Left lobe of liver (tissue), 2 donors: ENCODE measurements at regions not wholly inside any gene's neighbourhood (a gene's known extent, or its start where the extent isn't known, plus 50 kb on each side); places are given as distances from the start of the nearest gene placed in this dataset.
A peak's percentile ranks its signal among the peaks of the same experiment; 100 is the strongest.
"Not testable (repeated sequence)": the region's sequence is repeated elsewhere in the genome, so short reads cannot be mapped to it uniquely, and the experiment has no call there.

ENCODE experiments used
- ATAC-seq: fragments of 200-7000 bp; cut with Tn5 transposase; one replicate; pipeline ENCODE4 v1.9.1; 2020; ENCODE audit warnings: mild to moderate bottlenecking, moderate library complexity
- DNase-seq: peaks from one replicate; pipeline ENCODE4 v3.0.0-alpha.2; 2020; ENCODE audit warnings: low spot score
- donor health status: DM: no; HTN: no; CAD: no; lungs with moderate emphysema.
- donor health status: DM: no; HTN: yes; CAD: no.

DNA sequence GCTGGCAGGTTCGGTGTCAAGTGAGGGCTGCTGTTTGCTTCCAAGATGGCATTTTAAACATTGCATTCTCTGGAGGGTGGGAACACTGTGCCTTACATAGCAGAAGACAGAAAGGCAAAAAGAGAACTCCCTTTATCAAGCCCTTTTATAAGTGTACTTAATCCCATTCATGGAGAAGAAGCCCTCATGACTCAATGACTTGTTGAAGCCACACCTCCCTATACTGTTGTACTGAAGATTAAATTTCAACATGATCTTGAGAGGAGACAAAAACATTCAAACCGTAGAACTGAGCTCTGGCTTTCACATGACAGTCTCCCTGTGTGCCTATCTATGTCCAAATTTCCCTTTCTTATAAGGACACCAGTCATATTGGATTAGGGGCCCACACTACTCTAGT lies 443.4 kb upstream of the CDIN1 start:
- ATAC-seq (no peak), DNase-seq (no peak)

GRCh38 chr15:36152936-36153335 lies 426.5 kb upstream of the CDIN1 start:
- no peak for ATAC-seq

GRCh38 chr15:36156879-36157427 lies 422.5 kb upstream of the CDIN1 start:
- ATAC-seq (peak; percentile 60), DNase-seq (no peak)

More at GRCh38 chr15:36152936-36153335, 426.5 kb upstream of the CDIN1 start:
- no peak for DNase-seq

GRCh38 chr15:36160351-36160750 lies 419.1 kb upstream of the CDIN1 start:
- DNase-seq (no peak), ATAC-seq (no peak)

DNA sequence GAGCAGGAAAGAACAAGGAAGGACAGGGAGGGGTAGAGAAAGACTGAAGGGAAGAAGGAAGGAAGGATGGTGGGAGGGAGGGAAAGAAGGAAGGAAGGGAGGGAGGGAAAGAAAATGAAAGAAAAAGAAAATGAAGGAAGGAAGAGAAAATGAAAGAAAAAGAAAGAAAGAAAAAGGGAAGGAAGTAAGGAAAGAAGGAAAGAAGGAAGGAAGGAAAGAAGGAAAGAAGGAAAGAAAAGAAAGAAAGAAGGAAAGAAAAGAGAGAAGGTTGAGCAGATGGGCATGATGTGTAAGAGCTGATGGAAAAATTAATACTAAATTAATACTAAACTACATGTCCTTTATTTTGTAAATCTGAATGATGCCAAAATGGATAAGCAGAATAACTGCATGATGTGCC lies 418.3 kb upstream of the CDIN1 start:
- DNase-seq (no peak), ATAC-seq (no peak)

- DNase-seq, result no peak
- peak; percentile 75 for ATAC-seq
These were observed 417.6 kb upstream of the CDIN1 start for GRCh38 chr15:36161771-36162212.

GRCh38 chr15:36163983-36164382 lies 415.4 kb upstream of the CDIN1 start:
- DNase-seq, ATAC-seq: not testable (repeated sequence)

GRCh38 chr15:36172955-36173354 lies 406.5 kb upstream of the CDIN1 start:
- DNase-seq (no peak), ATAC-seq (no peak)

- ATAC-seq, result no peak
- DNase-seq, result no peak
These were observed 404.2 kb upstream of the CDIN1 start for GRCh38 chr15:36175186-36175740.

GRCh38 chr15:36175741-36176291 lies 403.6 kb upstream of the CDIN1 start:
- no peak for ATAC-seq
- DNase-seq, result no peak

GRCh38 chr15:36177590-36178302 lies 401.7 kb upstream of the CDIN1 start:
- peak; percentile 88 for ATAC-seq
- no peak for DNase-seq

DNA sequence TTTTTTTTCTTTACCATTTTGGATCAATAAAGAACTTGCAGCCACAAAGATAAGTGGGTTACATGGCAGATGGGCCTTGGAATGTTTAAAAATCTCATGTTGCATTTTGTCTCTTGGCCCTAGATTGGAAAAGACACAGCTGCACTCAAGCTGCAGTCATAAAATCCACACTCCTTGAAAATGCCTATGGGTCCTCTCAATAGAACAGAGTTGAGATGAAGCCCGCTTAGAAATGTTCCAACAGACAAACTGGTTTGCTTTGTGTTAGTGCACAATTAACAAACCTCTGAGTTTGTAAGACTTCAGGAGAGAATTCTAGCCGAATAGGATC lies 401.2 kb upstream of the CDIN1 start:
- peak; percentile 33 for ATAC-seq

GRCh38 chr15:36183201-36183600 lies 396.2 kb upstream of the CDIN1 start:
- no peak for DNase-seq
- no peak for ATAC-seq

More for the DNA sequence above, 401.2 kb upstream of the CDIN1 start:
- no peak for DNase-seq

DNA sequence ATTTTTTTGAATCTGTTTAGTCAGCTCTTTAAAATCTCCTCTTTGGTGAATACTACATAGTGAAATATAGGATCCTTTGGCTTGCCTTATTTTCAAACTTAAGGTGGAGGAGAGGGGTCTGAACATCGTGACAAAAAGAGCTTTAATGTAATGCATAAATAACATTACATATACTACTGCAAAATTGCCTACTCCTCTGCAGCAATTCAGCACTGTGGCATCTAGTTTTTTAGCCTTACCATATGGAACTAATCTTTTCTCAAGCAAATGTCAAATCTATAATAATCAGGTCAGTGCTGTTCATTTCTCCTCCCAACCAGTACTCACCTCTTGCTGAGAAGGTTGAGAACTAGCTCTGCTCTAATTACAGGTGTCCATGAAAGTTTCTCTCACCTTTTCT lies 394.0 kb upstream of the CDIN1 start:
- DNase-seq (no peak), ATAC-seq (no peak)

DNA sequence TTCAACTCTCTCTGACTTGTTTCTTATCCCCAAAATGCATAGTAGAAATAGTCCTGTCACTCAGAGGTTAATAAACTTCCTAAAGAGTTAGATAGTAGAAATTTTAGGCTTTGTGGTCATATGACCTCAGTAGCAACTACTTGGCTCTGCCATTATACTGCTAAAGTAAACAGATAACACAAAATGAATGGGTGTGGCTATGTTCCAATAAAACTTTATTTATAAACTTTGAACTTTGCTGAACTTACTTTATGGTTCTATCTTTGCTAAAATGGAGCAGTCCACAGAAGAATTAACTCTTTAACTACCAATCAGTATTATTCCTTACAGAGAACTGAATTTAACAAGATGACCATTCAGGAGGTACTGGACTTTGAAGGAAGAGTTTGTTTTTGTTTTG lies 393.6 kb upstream of the CDIN1 start:
- ATAC-seq, result no peak
- DNase-seq, result no peak

DNA sequence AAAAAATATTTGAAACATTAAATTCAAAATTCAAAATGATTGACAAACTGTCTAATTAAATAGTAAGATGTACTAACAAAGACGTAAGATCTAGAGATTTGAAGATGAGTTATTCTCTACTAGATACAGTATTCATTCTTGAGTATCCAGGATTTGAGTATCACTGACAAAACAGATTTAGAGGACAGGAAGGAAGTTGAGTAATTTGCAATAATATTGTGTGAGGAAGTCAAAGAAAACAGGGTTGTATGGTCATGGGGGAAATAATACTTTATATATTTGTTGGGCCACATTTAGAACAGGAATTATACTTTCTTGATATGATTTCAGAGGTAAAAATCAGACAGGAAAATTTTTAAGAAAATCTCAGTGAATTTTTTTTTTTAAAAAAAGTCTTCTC lies 393.1 kb upstream of the CDIN1 start:
- DNase-seq (no peak), ATAC-seq (no peak)

DNA sequence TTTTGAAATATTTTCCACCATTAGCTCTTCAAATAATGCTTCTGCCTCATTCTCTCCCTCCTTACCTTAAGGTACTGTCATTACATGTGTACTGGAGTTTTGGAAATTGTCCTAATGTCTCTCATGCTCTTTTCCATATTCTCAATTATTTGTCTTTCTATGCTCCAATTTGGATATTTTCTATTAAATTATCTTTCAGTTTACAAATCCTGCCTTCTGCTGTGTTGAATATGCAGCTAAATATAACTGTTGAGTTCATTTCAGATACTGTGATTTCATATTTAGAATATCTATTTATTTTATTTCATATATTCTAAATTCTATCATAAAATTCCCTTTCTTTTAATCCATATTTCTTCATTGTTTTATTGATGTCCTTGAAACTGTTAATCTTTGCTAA lies 388.0 kb upstream of the CDIN1 start:
- no peak for DNase-seq
- ATAC-seq, result no peak

- ATAC-seq, result not testable (repeated sequence)
These were observed 383.9 kb upstream of the CDIN1 start for GRCh38 chr15:36195361-36196007.

GRCh38 chr15:36208868-36209582 lies 370.4 kb upstream of the CDIN1 start:
- peak; percentile 51 for ATAC-seq
- no peak for DNase-seq

More at GRCh38 chr15:36195361-36196007, 383.9 kb upstream of the CDIN1 start:
- DNase-seq, result not testable (repeated sequence)

DNA sequence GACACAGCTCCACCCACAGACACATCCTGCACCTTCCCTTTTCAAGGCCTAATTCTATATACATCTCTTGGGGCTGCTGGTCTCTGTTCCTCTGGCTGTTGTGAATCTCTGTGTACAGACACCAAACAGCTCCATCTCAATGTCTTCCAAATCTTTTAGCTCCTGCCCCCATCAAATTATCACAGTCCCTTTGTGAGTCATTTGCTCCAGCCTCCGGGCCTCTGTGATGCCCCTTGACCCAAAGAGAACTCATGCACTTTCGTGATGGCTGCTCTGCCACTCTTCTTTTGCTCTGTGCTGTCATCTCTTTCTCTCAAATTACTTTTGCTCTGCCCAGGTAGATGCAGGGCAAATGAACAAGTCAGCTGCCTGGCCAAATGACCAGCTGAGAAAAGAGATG lies 369.0 kb upstream of the CDIN1 start:
- no peak for ATAC-seq
- no peak for DNase-seq

DNA sequence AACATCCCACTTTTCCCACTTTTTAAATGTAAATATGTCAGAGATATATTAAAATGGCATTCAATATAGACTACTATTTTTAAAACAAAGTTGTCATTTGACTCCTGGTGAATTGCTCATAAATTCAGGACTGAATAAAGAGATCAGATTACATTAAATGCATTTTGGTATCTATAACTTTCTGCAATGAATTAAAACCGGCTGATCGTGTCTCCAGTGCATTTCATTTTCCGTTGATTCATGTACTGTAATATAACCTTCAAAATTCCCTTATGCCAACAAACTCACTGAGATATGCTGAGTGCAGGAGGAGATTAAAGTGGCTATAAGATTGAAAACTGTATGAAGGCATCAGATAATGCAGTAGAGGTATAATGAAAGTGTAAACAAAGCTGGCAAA lies 361.1 kb upstream of the CDIN1 start:
- ATAC-seq (no peak), DNase-seq (no peak)
